ENCODE measurements at regions not wholly inside any gene's neighbourhood (a gene's known extent, or its start where the extent isn't known, plus 50 kb on each side); places are given as distances from the start of the nearest gene placed in this dataset.
A peak's percentile ranks its signal among the peaks of the same experiment; 100 is the strongest.

DNA sequence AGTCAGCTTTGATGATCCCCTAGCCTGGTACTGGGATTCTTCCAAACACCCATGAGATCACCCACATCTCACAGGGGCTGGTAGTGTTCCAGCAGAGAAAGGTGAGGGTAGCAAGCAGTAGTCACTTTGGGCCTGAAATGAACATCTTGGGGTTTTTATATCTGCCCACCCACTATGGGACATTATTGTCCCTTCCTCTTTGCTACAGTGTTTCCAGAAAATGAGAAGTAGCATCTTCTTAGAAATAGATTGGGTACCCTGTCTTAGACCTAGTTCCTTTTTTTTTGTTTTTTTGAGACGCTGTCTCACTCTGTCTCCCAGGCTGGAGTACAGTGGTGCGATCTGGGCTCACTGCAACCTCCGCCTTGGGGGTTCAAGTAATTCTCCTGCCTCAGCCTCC is 249.2 kb upstream of the ANKRD55 start:
- Histone ChIP-seq H3K4me1 (peaks cover 10 to 36% (median 25%) of the 10 kb centered on the region in 4 donors), H3K36me3 (no peaks in the 10 kb centered on the region), H3K27me3 (no peaks in the 10 kb centered on the region), H3K27ac (replicated peaks in 1 of 4) (peak overlapping the region in 3 of 4 donors; percentile 85 to 92 (median 90)), H3K4me3 (no peak overlapping the region), H3K9me3 (no peaks in the 10 kb centered on the region)
- 90% methylated on average over 3 of the region's 3 CpGs for WGBS
- intact Hi-C loops (cut with DNase I): loop anchor here (5.0 kb wide), 1 partner anchor 335 kb away; the partner anchor contains the start of gene MAP3K1
- no peak for TF ChIP-seq POLR2AphosphoS5 (IDR thresholded peaks at IDR 0.05)
- no peak for TF ChIP-seq EP300 (IDR thresholded peaks at IDR 0.05)
- no peak for TF ChIP-seq POLR2A (IDR thresholded peaks at IDR 0.05; ENCODE audit: low read depth)
- TF ChIP-seq, protein P1, sequence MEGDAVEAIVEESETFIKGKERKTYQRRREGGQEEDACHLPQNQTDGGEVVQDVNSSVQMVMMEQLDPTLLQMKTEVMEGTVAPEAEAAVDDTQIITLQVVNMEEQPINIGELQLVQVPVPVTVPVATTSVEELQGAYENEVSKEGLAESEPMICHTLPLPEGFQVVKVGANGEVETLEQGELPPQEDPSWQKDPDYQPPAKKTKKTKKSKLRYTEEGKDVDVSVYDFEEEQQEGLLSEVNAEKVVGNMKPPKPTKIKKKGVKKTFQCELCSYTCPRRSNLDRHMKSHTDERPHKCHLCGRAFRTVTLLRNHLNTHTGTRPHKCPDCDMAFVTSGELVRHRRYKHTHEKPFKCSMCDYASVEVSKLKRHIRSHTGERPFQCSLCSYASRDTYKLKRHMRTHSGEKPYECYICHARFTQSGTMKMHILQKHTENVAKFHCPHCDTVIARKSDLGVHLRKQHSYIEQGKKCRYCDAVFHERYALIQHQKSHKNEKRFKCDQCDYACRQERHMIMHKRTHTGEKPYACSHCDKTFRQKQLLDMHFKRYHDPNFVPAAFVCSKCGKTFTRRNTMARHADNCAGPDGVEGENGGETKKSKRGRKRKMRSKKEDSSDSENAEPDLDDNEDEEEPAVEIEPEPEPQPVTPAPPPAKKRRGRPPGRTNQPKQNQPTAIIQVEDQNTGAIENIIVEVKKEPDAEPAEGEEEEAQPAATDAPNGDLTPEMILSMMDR (IDR thresholded peaks at IDR 0.05): no peak
- DNase-seq (ENCODE audit: extremely low spot score): no peak

DNA sequence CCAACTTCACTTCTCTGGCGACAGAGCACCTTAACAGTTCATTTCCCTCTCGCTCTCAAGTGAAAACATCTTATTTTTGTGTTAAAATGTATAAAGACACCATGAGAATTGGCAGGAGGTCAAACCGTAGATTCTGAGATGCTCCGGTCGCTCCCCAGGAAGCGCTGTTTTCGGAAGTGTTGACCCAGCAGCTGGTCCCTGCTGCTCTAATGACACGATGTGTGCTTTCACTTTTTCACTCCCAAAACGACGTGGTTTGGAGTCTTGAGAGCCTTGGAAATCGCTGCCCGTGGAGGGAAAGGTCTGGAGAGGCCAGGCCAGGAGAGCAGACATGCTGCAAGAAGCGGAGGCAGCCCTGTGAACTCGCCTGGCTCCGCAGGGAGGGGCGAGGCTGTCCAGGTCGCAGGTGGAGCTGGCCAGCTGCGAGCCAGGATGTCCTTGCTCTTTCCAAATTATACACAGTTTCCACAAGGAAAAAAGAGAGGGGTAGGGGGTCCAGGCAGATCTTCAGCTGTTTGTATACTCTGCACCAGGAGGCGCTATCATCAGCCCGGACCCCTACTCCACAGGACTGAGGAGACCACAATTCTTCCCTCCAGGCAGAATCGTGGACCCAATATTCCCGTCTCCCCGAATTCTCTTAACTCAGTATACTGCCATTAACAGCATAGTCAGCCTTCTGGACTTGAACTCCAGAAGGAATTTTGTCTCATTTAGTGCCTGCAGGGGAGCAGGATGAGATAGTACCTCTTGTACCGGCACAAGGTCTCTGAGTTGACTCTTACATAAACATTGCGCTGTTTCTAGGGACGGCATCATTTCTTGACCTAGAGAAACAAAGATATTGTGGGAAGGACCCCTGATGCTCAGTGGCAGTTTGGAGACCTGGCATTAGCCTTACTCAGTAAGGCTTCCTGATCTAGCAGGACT is 248.6 kb upstream of the ANKRD55 start:
- Histone ChIP-seq H3K9me3 (no peaks in the 10 kb centered on the region), H3K36me3 (no peaks in the 10 kb centered on the region), H3K4me3 (peak overlapping the region; percentile 66 to 82 (median 74)), H3K27ac (replicated peaks in 1 of 4) (peak overlapping the region; percentile 85 to 92 (median 88)), H3K27me3 (no peaks in the 10 kb centered on the region), H3K4me1 (peaks cover 10 to 38% (median 28%) of the 10 kb centered on the region in 4 donors)
- intact Hi-C loops (cut with DNase I): loop anchor here (5.0 kb wide), 1 partner anchor 336 kb away; the partner anchor contains the start of gene MAP3K1
- no peak for DNase-seq (ENCODE audit: extremely low spot score)
- 22% methylated on average over 20 of the region's 26 CpGs for WGBS
- TF ChIP-seq POLR2AphosphoS5 (IDR thresholded peaks at IDR 0.05) (peak; percentile 4 to 29), POLR2A (IDR thresholded peaks at IDR 0.05; ENCODE audit: low read depth) (no peak)
- TF ChIP-seq, protein P1 (IDR thresholded peaks at IDR 0.05): peak in 2 of 3 experiments; percentile 14 to 22

DNA sequence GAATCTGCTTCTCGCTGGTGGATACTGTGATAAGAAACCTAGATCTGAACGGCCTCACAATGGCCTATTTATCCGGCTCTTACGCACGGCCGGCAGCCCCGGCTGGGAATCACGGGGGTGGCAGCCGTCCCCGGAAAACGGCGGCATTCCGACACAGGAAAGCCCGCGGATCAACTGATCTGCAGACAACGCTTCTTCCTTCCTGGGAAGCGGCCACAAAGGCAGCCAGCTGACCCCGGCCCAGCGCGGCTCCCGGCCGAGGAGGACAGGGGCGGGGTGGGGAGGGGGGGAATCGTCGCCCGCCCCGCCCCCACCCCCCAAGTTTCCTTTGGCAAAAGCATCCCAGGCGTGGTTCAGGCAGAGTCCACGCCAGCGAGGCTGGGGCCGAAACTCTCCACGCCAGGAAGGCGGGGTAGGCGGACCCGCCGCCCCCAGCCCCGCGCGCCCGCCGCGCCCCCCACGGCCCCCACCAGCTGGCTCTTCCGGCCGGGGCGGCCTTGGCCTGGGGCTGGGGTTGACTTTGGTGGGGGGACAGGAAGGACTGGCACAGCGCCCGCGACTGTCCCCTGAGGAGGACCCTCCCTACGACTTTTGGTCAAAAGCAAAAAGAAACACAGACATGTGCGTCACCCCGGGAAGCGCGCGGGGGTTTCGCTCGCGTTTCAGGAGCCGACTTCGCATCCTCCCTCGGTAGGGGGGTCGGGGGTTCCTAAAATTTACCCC is 247.7 kb upstream of the ANKRD55 start:
- intact Hi-C loops (cut with DNase I): loop anchor here (5.0 kb wide), 1 partner anchor 336 kb away; the partner anchor contains the start of gene MAP3K1
- DNase-seq (ENCODE audit: extremely low spot score): no peak
- TF ChIP-seq POLR2AphosphoS5 (IDR thresholded peaks at IDR 0.05) (peak; percentile 42 to 47), EP300 (IDR thresholded peaks at IDR 0.05) (no peak)

DNA sequence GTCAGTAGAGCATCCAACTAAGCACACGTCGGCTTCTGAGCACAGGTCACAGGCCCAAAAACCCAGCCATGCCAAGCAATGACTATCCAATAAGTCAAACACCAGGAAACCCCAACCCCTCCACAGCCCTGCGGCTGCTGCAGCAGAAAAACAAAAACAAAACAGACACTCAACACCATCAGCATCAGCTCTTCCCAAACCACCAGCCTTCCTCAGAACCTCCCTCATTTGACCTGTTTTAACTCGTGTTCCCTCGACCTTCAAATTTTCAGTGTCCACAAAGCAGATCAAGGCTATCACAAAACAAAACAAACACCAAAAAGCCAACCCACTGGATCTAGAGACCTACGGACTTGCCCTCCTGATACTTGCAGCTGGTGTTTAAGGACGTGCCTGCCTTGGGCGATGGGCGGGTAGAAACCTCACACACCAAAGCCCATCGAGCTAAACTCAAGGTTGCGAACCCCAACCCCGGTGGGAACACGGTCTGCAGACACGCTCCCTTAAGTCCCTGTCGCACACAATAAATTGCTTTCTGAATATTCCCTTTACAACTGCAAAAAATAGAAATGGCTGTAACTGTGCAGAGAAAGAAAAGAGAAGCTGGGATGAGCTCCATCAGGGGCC is 247.1 kb upstream of the ANKRD55 start:
- DNase-seq (ENCODE audit: extremely low spot score): no peak
- peaks cover 10 to 50% (median 35%) of the 10 kb centered on the region in 4 donors for H3K4me1 ChIP-seq
- H3K27ac ChIP-seq (replicated peaks in 1 of 4): peak overlapping the region; percentile 85 to 92 (median 88)
- no peaks in the 10 kb centered on the region for H3K27me3 ChIP-seq
- peak overlapping the region; percentile 66 to 82 (median 74) for H3K4me3 ChIP-seq
- intact Hi-C loops (cut with DNase I): loop anchor here (5.0 kb wide), 1 partner anchor 337 kb away; the partner anchor contains the start of gene MAP3K1
- WGBS: 57% methylated on average over 15 of the region's 15 CpGs
- TF ChIP-seq, protein P1 (IDR thresholded peaks at IDR 0.05): no peak
- TF ChIP-seq POLR2AphosphoS5 (IDR thresholded peaks at IDR 0.05) (no peak), POLR2A (IDR thresholded peaks at IDR 0.05; ENCODE audit: low read depth) (no peak), EP300 (IDR thresholded peaks at IDR 0.05) (no peak)
- H3K36me3 ChIP-seq: no peaks in the 10 kb centered on the region
- H3K9me3 ChIP-seq: no peaks in the 10 kb centered on the region

More for the DNA sequence above, 247.7 kb upstream of the ANKRD55 start:
- H3K27ac ChIP-seq (replicated peaks in 1 of 4): peak overlapping the region; percentile 85 to 92 (median 88)
- H3K36me3 ChIP-seq: no peaks in the 10 kb centered on the region
- peak overlapping the region; percentile 66 to 82 (median 74) for H3K4me3 ChIP-seq
- no peaks in the 10 kb centered on the region for H3K27me3 ChIP-seq
- peaks cover 10 to 47% (median 32%) of the 10 kb centered on the region in 4 donors for H3K4me1 ChIP-seq
- 1% methylated on average over 33 of the region's 62 CpGs for WGBS
- H3K9me3 ChIP-seq: no peaks in the 10 kb centered on the region
